ENCODE measurements at regions not wholly inside any gene's neighbourhood (a gene's known extent, or its start where the extent isn't known, plus 50 kb on each side); places are given as distances from the start of the nearest gene placed in this dataset.

DNA sequence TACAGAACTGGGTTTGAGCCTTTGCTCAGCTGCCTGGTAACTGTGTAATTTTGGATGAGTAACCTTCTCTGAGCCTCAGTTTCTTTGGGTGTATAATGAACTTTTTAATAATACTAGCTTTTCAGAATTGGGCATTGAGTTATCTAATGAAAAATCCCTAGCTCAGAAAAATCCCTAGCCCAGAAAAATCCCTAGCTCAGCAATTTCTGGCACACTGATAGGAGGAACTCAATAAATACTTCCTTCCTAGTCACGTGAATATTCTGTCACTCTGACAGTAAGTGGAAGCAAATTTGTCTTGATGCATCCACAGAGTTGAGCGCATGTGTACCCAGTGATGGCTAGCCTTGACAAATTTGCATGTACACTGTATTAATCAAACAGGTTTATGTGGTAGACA, 817.6 kb downstream of the XPNPEP1 start:
- TF ChIP-seq, protein P1, sequence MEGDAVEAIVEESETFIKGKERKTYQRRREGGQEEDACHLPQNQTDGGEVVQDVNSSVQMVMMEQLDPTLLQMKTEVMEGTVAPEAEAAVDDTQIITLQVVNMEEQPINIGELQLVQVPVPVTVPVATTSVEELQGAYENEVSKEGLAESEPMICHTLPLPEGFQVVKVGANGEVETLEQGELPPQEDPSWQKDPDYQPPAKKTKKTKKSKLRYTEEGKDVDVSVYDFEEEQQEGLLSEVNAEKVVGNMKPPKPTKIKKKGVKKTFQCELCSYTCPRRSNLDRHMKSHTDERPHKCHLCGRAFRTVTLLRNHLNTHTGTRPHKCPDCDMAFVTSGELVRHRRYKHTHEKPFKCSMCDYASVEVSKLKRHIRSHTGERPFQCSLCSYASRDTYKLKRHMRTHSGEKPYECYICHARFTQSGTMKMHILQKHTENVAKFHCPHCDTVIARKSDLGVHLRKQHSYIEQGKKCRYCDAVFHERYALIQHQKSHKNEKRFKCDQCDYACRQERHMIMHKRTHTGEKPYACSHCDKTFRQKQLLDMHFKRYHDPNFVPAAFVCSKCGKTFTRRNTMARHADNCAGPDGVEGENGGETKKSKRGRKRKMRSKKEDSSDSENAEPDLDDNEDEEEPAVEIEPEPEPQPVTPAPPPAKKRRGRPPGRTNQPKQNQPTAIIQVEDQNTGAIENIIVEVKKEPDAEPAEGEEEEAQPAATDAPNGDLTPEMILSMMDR (IDR thresholded peaks at IDR 0.05; ENCODE audit: insufficient read depth, low read length, poor library complexity, severe bottlenecking) = no peak
- no peak for TF ChIP-seq EZH2phosphoT487 (conservative IDR thresholded peaks at IDR 0.05; ENCODE audit: low read length)
